ENCODE measurements at regions not wholly inside any gene's neighbourhood (a gene's known extent, or its start where the extent isn't known, plus 50 kb on each side); places are given as distances from the start of the nearest gene placed in this dataset.

DNA sequence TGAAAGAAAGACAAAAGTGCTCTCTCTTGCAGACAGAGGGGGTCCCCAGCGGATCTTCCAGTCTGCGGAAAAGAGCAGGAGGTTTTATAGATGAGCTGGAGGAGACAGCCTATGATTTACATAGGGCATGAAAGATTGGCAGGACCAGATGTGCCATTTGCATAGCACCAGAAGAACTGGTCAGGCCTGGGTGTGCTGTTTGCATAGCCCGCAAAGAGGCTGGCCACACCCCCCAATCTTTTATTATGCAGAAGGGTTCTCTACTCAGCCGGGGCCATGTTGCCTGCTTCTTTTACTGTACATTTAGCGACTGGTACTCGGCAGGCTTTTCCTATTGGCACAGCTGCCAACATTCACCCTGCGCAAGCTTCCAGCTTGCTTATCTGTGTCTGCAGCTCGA lies 317.6 kb downstream of the GALR1 start:
- no peak for TF ChIP-seq RAD21 (CRISPR knock-in tag; IDR thresholded peaks at IDR 0.05)
- TF ChIP-seq, protein P1, sequence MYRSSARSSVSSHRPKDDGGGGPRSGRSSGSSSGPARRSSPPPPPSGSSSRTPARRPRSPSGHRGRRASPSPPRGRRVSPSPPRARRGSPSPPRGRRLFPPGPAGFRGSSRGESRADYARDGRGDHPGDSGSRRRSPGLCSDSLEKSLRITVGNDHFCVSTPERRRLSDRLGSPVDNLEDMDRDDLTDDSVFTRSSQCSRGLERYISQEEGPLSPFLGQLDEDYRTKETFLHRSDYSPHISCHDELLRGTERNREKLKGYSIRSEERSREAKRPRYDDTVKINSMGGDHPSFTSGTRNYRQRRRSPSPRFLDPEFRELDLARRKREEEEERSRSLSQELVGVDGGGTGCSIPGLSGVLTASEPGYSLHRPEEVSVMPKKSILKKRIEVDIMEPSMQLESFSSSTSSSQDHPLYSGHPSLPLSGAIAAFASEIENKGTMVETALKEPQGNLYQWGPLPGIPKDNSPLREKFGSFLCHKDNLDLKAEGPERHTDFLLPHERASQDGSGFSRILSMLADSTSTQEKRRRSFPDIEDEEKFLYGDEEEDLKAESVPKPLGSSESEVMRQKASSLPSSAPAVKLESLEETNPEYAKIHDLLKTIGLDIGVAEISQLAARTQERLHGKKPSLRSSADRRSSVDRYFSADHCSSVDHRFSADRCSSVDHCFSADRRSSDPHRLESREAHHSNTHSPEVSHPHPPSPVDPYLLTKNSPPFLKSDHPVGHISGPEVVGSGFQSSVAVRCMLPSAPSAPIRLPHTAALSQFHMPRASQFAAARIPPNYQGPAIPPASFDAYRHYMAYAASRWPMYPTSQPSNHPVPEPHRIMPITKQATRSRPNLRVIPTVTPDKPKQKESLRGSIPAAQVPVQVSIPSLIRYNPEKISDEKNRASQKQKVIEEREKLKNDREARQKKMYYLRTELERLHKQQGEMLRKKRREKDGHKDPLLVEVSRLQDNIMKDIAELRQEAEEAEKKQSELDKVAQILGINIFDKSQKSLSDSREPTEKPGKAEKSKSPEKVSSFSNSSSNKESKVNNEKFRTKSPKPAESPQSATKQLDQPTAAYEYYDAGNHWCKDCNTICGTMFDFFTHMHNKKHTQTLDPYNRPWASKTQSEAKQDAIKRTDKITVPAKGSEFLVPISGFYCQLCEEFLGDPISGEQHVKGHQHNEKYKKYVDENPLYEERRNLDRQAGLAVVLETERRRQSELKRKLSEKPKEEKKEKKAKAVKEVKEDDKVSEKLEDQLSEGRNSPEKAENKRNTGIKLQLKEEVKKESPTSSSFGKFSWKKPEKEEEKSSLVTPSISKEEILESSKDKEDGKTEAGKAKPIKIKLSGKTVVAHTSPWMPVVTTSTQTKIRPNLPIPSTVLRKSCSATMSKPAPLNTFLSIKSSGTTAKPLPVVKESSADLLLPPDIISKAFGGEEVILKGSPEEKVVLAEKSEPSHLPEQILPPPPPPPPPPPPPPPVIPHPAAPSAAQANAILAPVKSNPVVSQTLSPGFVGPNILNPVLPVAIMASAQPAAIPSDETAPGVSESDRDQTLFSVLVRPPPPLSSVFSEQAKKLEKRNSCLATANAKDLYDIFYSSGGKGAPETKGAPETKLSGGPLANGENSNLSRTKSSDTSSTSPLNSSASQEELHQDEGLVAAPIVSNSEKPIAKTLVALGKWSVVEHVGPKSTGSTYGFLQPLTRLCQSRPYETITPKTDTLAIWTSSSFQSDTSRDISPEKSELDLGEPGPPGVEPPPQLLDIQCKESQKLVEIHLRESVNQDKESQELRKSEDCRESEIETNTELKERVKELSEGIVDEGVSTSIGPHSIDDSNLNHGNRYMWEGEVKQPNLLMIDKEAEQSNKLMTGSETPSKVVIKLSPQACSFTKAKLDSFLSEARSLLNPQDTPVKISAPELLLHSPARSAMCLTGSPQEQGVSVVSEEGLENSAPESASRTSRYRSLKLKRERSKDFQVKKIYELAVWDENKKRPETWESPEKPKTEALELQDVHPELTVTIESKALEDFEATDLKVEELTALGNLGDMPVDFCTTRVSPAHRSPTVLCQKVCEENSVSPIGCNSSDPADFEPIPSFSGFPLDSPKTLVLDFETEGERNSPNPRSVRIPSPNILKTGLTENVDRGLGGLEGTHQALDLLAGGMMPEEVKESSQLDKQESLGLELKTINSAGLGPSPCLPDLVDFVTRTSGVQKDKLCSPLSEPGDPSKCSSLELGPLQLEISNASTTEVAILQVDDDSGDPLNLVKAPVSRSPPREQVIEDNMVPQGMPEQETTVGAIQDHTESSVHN (CRISPR knock-in tag; IDR thresholded peaks at IDR 0.05), result no peak
- TF ChIP-seq ELF4 (CRISPR knock-in tag; IDR thresholded peaks at IDR 0.05; ENCODE audit: borderline replicate concordance), result no peak
- no peak for TF ChIP-seq JUND (CRISPR knock-in tag; IDR thresholded peaks at IDR 0.05)
- TF ChIP-seq TCF7L2 (IDR thresholded peaks at IDR 0.05; ENCODE audit: low read depth, low read length), result no peak
- TF ChIP-seq POLR2AphosphoS2 (IDR thresholded peaks at IDR 0.05; ENCODE audit: low read depth, low read length), result no peak
- no peak for TF ChIP-seq ZFX (CRISPR knock-in tag; IDR thresholded peaks at IDR 0.05; ENCODE audit: low read depth)
- TF ChIP-seq NR2C2 (CRISPR knock-in tag; IDR thresholded peaks at IDR 0.05; ENCODE audit: borderline replicate concordance), result no peak

Data from HepG2 (cell line).